22Rv1 (cell line): ENCODE measurements at regions not wholly inside any gene's neighbourhood (a gene's known extent, or its start where the extent isn't known, plus 50 kb on each side); places are given as distances from the start of the nearest gene placed in this dataset.

Experiments
- CTCF ChIP-seq: fragments of 450-650 bp; IDR thresholded peaks from 2 replicates; pipeline ENCODE4 v1.5.1; 2017; ENCODE audit warnings: mild to moderate bottlenecking
- ZFX ChIP-seq: fragments of 450-650 bp; IDR thresholded peaks from 2 replicates; pipeline ENCODE4 v1.6.1; 2017; ENCODE audit warnings: antibody characterized with exemption, borderline replicate concordance

- TF ChIP-seq CTCF (no peak), ZFX (no peak)
Measured at GRCh38 chr13:104206450-104207044, 1140.3 kb upstream of the SLC10A2 start.
